Parathyroid adenoma (tissue), 2 donors: ENCODE measurements at regions not wholly inside any gene's neighbourhood (a gene's known extent, or its start where the extent isn't known, plus 50 kb on each side); places are given as distances from the start of the nearest gene placed in this dataset.

Experiments
- H2AFZ ChIP-seq: fragments of 300-600 bp; sonication (generic); one replicate; pipeline ENCODE4 v1.7.0; 2017; ENCODE audit warnings: antibody characterized with exemption, mild to moderate bottlenecking
- H3K27ac ChIP-seq: fragments of 300-600 bp; sonication (generic); one replicate; pipeline ENCODE4 v1.7.0; 2017
- H3K27me3 ChIP-seq: fragments of 300-600 bp; sonication (generic); one replicate; pipeline ENCODE4 v1.7.0; 2017; ENCODE audit warnings: low read length; ENCODE audit not compliant: control insufficient read depth, insufficient read depth
- H3K36me3 ChIP-seq: fragments of 300-600 bp; sonication (generic); one replicate; pipeline ENCODE4 v1.7.0; 2017; ENCODE audit warnings: low read length; ENCODE audit not compliant: control insufficient read depth, insufficient read depth
- H3K4me1 ChIP-seq: fragments of 300-600 bp; sonication (generic); one replicate; pipeline ENCODE4 v1.7.0; 2017; ENCODE audit warnings: control low read depth
- H3K4me2 ChIP-seq: fragments of 300-600 bp; sonication (generic); one replicate; pipeline ENCODE4 v1.7.0; 2017; ENCODE audit warnings: low read length
- H3K4me3 ChIP-seq: fragments of 300-600 bp; sonication (generic); one replicate; pipeline ENCODE4 v1.7.0; 2017; ENCODE audit warnings: low read depth, low read length
- H3K79me2 ChIP-seq: fragments of 300-600 bp; sonication (generic); one replicate; pipeline ENCODE4 v1.7.0; 2017; ENCODE audit warnings: control low read depth
- H3K9ac ChIP-seq: fragments of 300-600 bp; sonication (generic); one replicate; pipeline ENCODE4 v1.7.0; 2017; ENCODE audit warnings: mild to moderate bottlenecking
- H3K9me3 ChIP-seq: fragments of 300-600 bp; sonication (generic); one replicate; pipeline ENCODE4 v1.7.0; 2017; ENCODE audit warnings: low read length; ENCODE audit not compliant: control insufficient read depth
- CTCF ChIP-seq: fragments of 300-600 bp; sonication (generic); IDR thresholded peaks from one replicate; pipeline ENCODE4 v1.7.0; 2017; ENCODE audit warnings: antibody characterized with exemption, mild to moderate bottlenecking
- donor health status: primary hyperparathyroidism.

DNA sequence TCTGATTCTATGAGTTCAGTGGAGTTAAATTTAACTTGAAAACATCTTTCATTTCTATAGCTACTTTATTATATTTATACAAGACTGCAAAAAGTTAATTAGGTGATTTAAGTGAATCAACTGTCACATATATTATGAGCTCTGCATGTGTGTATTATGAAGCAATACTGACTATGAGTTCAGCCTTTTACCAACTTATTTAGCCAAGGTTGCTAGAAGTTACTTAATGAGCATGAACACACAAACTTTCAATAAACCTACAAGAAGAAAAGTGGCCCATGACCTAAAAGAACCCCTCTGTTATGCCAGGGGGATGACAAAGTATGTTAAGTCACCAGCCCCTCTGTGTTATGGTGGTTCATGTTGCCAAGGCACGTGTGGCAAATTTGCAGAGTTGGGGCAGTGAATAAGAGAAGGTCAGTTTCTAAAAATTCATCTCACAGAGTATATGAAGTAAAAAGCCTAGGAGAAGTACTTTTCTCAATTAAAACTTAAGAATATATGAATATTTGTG is 86.7 kb upstream of the LYPLAL1 start:
- H3K27me3 ChIP-seq, result no peaks in the 10 kb centered on the region
- H3K9ac ChIP-seq, result no peak overlapping the region
- TF ChIP-seq CTCF, result no peak
- H3K4me1 ChIP-seq, result no peaks in the 10 kb centered on the region
- H3K79me2 ChIP-seq, result no peaks in the 10 kb centered on the region
- H3K4me2 ChIP-seq, result no peak overlapping the region
- H2AFZ ChIP-seq, result no peak overlapping the region
- no peaks in the 10 kb centered on the region for H3K9me3 ChIP-seq
- H3K36me3 ChIP-seq, result no peaks in the 10 kb centered on the region
- no peak overlapping the region for H3K4me3 ChIP-seq
- H3K27ac ChIP-seq, result no peak overlapping the region

DNA sequence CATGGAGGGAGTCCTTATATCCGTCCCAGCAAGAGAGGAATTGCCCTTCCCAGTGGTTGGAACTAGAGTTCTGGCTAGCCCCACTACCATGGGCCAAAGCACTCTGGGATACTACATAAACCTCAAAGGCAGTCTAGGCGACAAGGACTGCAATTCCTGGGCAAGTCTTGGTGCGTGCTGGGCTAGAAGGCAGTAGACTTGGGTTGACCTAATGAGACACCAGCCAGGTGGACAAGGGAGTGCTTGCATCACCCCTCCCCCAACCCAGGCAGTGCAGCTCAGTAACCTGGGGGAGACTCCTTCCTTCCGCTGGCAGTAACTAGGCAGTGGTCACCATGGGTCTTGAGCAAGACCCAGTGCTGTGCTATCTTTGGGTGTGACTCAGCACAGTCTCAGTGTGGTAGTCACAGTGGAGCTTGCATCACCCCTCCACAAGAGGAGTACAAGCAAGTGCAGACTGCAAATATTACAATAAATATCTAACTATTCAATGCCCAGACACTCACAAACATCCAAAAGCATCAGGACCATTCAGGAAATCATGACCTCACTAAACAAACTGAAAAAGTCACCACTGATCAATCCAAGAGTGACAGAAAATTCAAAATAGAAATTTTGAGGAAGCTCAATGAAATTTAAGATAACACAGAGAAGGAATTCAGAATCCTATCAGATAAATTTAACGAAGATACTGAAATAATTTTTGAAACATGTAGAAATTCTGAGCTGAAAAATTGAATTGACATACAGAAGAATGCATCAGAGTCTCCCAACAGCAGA is 84.7 kb upstream of the LYPLAL1 start:
- Histone ChIP-seq H3K36me3 (no peaks in the 10 kb centered on the region), H3K4me3 (no peak overlapping the region), H3K4me2 (no peak overlapping the region), H3K9ac (no peak overlapping the region), H2AFZ (no peak overlapping the region), H3K79me2 (no peaks in the 10 kb centered on the region), H3K27me3 (no peaks in the 10 kb centered on the region), H3K9me3 (no peaks in the 10 kb centered on the region), H3K27ac (no peak overlapping the region), H3K4me1 (no peaks in the 10 kb centered on the region)
- no peak for TF ChIP-seq CTCF

DNA sequence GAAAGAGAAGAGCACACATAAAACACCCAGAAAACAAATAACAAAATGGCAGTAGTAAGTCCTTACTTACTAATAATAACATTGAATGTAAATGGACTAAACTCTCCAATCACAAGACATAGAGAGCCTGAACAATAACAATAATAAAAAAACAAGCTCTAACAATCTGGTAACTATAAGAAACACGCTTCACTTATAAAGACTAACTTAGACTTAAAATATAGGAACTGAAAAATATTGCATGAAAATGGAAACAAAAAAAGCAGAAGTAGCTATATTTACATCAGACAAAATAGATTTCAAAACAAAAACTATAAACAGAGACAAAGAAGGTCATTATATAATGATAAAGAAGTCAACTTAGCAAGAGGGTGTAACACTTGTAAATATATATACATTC is 83.1 kb upstream of the LYPLAL1 start:
- Histone ChIP-seq H3K4me3 (no peak overlapping the region), H3K79me2 (no peaks in the 10 kb centered on the region), H3K4me2 (no peak overlapping the region), H3K27me3 (no peaks in the 10 kb centered on the region), H3K9me3 (no peaks in the 10 kb centered on the region), H3K9ac (no peak overlapping the region), H3K27ac (no peak overlapping the region), H3K4me1 (no peaks in the 10 kb centered on the region), H3K36me3 (no peaks in the 10 kb centered on the region), H2AFZ (no peak overlapping the region)
- no peak for TF ChIP-seq CTCF

DNA sequence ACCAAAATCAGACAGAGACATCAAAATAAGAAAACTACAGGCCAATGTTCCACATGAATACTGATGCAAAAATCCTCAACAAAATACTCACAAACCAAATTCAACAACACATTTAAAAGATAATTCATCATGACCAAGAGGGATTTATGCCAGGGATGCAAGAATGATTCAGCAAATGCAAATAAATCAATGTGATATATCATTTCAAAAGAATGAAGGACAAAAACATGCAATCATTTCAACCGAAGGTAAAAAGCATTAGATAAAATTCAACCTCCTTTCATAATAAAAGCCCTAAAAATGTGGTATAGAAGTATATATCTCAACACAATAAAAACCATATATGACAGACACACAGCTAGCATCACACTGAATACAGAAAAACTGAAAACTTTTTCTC is 81.5 kb upstream of the LYPLAL1 start:
- Histone ChIP-seq H3K27me3 (no peaks in the 10 kb centered on the region), H3K4me1 (no peaks in the 10 kb centered on the region), H3K4me2 (no peak overlapping the region), H3K9me3 (no peaks in the 10 kb centered on the region), H2AFZ (no peak overlapping the region), H3K9ac (no peak overlapping the region), H3K79me2 (no peaks in the 10 kb centered on the region), H3K36me3 (no peaks in the 10 kb centered on the region), H3K27ac (no peak overlapping the region), H3K4me3 (no peak overlapping the region)
- TF ChIP-seq CTCF, result no peak

GRCh38 chr1:219099307-219099706 is 74.4 kb upstream of the LYPLAL1 start:
- Histone ChIP-seq H3K4me2 (no peak overlapping the region), H3K9ac (no peak overlapping the region), H3K27ac (no peak overlapping the region), H3K36me3 (no peaks in the 10 kb centered on the region), H3K9me3 (no peaks in the 10 kb centered on the region), H3K4me3 (no peak overlapping the region), H3K27me3 (no peaks in the 10 kb centered on the region), H3K4me1 (no peaks in the 10 kb centered on the region), H3K79me2 (no peaks in the 10 kb centered on the region), H2AFZ (no peak overlapping the region)
- TF ChIP-seq CTCF, result no peak
